NCI-H2196 treated with DMSO at 0.1 percent for 48 hours (cell line): ENCODE measurements at regions not wholly inside any gene's neighbourhood (a gene's known extent, or its start where the extent isn't known, plus 50 kb on each side); places are given as distances from the start of the nearest gene placed in this dataset.

ENCODE experiments used
- DNase-seq: peaks from one replicate; lab custom pipeline; 2025; ENCODE audit not compliant: unreplicated experiment; lab: John Stamatoyannopoulos, UW

DNA sequence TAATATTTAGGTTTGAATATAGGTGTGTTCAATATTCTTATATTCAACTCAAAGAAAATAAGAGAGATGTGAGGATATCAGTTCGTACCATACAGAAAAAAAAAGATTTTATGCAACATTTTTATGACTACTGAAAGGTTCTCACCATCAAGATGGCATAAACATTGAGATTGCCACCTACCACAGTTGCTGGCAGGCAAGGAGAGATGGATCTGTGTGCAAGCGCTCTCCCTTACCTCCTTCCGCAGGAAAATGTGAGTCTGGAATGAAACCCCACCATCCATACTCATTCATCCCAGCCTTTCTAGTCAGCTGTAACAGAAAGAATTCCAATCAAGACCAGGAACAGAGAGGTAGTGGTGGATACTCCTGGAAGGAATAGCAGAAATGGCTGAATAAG, 376.9 kb downstream of the PPP3CA start:
- DNase-seq = no peak

DNA sequence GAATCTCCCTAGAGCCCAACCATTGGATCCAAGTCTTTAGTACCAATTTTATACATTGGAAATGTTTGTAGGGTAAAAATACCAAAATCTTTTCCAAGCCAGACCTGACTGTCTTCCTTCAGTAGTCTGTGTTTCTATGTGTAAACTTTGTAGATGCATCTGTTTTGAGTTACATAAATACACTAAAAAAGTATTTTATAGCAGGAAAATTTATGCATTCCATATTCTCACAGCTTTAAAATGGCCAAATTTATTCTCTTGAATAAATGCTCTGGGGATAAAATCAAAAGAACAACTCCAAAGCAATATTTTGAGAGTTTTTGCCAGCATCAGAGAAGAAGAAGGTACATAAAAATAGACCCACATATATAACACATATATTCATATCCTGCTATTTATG, 377.4 kb downstream of the PPP3CA start:
- no peak for DNase-seq

DNA sequence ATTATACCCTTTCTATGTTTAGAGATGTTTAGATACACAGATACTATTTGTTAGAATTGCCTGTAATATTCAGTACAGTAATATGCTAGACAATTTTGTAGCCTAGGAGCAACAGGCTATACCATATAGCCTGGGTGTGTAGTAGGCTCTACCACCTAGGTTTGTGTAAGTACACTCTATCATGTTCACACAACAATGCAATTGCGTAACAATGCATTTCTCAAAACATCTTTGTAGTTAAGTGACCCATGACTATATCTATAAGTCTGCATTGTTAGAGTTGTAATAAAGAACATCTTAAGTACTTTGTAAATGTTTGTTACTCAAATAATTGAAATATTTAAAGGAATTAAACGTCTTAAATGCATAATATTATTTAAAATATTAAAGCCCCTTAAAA, 379.3 kb downstream of the PPP3CA start:
- DNase-seq = no peak

DNA sequence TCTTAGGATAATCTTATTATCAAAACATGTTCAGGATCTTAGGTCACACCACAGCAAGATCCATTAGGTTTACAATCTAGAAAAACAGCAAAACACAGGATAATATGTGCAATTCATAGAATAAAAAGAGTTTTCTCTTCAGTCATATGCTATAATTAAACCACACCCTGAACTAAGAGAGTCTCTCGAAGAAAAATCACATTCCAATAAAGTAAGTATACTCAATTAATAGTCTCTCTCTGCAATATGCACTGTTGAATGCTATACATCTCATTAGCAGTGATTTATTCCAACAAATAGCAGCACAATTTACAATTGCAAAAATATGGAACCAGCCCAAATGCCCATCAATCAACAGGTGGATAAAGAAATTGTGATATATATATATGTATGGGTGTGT, 383.7 kb downstream of the PPP3CA start:
- DNase-seq = no peak

DNA sequence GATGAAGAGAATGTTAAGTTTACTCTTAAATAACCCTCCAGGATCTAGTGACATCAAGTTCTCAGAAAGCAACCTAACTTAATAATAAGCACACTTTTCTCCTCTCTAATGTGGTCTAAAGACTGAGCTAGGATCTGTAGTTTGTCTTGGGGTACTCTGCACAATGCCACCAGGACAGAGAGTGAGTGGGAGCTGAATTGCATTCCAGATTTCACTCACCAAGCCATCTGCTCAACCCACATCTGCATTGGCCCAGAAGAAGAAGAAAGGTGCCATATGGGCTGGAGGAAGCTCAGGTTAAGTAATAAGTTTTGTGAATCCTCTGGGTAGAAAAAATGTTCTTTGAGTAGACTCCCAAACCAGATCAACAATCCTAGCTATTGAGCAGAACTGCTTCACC, 384.6 kb downstream of the PPP3CA start:
- no peak for DNase-seq

DNA sequence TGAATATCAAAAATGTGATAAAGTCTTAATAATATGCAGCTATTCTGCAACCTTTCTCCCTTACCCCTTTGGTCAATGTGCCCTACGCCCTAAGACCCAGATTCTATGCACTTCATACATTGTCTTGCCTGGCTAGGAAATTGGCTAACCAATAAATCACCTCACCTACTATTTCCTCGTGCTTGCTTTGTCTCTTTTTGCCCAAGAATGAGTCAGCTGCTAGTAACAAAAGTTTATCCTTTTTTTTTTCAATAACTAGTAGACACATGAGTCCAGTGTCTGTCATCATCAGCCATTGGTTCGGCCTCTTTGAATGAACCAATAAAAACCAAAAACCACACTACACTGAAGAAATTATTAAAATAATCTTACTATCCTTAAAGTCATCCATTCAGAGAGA, 387.1 kb downstream of the PPP3CA start:
- DNase-seq = no peak

DNA sequence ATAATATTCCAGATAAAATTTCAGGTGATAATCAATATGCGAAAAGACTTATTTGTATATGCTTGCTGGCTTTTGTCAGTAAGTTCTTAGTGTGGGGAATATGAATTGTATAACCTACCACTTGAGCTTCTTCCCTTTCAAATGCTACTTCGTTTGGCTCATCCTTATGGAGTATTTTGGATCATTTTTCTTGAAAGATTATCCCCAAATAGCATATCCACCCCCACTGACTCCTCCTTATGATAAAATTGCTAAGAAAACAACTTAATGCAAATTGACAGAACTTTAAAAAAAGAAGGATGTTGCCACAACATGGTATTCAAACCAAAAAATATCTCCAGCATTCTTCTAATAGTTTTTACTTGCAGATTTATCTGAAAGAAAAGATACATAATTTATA, 393.3 kb downstream of the PPP3CA start:
- DNase-seq = no peak

DNA sequence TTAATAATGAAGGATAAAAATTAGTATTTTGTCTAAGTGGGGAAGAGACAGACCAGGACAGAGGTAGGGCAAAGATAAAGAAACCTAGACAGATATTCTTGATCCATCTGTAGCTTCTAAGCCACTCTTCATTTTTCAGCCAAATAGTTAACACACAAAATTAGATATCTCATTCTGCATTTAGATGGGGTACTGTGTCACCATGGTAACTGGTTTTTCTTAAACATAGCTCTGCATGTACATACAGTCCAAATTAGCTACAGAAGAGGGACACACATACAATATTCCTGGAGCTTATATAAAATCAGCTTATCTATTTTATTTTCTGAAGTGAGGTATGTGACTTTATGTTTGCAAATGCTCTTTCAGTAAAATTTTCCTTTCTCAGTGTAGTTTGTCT, 393.7 kb downstream of the PPP3CA start:
- DNase-seq = no peak

DNA sequence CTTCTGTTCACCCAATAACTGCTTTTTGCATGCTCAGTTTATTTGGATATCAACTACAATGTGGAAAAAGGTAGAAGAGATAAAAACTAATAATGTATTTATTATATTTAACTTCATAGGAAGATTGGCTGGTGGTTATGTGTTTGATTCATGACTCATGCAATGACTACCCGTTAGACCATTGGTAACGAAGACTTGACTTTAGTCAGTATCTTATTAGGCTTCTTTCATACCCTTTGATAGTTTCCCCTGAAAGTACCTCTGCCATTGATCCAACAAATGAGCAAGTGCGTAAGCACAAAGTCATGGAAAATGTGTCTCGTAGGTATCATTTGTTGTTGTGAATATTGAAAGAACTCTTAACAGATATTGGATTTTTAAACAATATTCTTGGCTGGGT, 394.7 kb downstream of the PPP3CA start:
- DNase-seq = no peak

DNA sequence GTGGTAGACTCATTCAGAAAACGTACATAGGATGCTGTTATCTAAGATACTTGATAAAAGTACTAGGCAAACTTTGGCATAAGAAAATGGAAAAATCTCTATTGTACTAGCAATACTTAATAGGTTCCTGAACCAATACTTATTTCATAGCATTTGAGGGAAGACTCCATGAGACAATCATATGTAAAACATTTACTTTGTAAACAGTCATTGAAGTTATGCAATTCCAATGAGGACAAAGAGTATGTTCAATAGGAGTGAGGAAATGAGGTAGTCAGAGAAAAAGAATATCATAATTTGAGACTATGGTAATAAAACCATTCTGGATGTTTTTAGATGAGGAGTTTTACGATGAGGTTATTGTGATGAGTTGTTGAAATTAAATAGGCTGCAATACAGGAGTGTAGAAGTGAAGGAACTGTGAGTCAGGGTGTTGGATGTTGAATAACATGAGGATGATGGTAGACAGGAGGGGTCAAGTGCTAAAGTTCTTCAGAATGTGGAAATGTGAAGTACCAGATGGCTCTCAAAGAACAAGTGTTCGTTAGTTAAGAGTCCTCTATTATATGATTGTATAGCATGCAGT, 397.9 kb downstream of the PPP3CA start:
- no peak for DNase-seq

DNA sequence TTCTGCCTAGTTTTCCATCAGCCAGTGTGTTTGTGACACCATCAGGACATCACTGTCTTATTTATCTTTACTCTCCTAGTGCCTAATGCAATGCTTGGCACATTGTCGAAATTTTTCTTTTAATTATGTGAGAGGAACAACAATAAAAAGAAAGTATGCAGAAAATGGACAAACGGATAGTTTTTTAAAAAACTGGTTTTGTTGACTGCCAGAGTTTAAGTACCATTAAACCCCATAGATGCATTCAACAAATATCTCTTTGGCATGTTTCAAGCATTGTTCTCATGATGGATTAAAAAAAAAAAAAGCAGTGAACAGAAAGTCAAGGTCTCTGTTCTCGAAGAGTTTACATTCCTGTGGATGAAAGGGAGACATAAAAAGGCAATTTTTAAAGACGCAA, 398.4 kb downstream of the PPP3CA start:
- no peak for DNase-seq

DNA sequence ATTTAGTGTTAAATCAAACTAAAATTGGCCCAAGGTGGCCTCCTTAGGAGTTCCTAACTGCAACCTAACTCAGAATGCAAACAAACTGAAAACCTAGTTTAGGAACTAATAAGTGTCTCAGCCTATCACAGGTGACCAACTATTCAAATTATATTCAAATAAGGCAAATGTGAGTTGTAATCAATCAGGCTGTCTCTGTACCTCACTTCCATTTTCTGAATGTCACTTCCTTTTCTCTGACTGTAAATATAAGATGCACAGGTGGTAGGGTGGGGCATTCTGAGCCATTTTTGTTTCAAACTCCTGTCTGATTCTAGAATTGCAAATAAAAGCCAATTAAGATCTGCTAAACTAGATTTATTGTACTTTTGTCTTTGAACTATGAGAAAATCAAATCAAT, 401.5 kb downstream of the PPP3CA start:
- no peak for DNase-seq

DNA sequence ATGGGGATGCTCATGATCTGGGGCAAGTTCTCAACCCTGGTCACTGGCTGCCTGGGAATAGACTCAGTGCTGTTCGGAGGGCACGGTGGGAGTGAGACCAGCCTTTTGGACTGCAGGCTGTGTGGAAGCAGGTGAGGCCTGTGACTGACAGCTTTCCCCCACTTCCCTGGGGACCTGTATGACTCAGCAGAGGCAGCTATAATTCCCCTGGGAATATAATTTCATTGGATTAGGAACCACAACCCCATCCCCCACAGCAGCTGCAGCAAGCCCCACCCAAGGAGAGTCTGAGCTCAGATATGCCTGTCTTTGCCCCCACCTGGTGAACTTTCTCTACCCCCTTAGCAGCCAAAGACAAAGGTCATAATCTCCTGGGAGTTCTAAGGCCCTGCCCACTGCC, 408.6 kb downstream of the PPP3CA start:
- no peak for DNase-seq

DNA sequence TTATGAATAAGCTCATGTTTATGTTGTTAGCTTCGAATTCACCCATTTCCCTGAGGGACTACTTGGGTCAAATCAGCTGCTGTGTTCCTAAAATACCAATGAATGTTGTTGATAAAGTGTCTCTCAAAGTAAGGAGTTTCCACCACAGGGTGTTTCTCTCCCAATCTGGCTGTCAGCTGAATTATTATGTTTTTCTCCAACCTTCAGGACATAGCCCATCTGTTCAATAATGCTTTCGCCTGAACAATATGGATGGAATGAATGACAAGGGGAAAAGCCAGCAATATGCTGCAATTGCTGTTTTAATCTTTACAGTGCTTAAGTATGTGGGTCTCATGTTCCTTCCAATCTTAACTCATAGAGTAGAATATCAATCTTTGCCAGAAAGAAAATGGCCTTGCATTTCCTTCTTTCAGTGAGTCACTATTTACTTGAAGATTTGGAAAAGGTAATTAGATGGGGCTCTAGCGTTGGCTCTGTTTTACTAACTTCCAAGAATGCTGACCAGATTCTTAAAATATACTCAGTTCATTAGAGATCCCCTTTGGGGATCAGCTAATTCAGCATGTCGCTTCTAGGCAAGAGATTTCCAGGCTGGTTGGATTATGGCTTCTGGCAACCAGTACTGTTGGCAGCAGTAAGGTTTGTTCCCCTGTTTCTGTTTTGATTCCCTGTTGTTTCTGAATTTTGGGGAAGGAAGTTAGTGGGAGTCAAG, 410.5 kb downstream of the PPP3CA start:
- DNase-seq = no peak

DNA sequence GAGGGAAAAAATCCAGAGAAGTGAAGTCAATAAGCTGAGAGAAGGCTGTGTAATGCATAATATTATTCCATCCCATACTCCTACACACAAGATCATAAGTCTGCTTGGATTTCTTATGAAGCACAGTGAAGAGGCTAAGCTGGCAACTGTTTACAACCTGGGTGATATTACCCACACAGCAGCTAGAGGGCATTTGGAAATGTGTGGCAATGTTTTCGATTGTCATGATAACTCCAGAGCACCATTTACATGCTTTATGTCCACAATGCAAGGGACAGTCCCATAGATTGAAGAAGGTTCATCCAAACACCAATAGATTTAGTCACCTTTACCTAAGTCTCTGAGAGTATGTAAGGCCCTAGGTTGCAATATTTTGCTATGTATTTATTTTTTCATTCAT, 412.2 kb downstream of the PPP3CA start:
- DNase-seq = no peak

DNA sequence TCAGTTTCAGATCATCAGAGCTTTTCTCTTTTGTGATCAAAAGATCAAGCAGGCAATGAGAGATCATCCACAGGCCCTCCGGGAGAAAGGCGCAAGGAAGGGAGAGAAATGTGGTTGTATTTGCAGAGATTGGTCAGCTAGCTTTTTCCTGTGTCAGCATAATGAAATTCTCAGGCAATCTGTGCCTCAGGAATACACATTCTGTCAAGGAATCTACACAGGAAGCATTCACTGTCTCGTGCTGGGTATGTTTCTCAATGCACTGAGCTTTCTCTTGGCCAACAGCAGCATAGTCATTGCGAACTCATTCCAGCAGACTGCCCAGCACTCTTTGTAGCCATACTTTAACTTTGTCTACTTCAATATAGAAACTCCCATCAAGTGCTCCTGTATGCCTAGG, 413.7 kb downstream of the PPP3CA start:
- no peak for DNase-seq

DNA sequence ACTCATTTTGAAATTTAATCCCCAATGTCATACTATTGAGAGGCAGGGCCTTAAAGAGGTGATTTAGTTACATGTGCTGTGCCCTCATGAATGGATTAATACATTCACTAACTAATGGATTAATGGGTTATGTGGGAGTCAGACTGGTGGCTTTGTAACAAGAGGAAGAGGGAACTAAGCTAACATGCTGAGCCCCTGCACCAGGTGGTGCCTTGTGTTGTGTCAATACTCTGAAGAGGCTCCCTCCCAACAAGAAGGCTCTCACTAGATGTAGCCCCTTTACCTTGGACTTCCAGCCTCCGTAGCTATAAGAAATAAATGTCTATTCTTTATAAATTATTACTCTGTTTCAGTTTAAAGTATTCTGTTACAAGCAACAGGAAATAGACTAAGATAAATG, 411.9 kb upstream of the EMCN start:
- no peak for DNase-seq

DNA sequence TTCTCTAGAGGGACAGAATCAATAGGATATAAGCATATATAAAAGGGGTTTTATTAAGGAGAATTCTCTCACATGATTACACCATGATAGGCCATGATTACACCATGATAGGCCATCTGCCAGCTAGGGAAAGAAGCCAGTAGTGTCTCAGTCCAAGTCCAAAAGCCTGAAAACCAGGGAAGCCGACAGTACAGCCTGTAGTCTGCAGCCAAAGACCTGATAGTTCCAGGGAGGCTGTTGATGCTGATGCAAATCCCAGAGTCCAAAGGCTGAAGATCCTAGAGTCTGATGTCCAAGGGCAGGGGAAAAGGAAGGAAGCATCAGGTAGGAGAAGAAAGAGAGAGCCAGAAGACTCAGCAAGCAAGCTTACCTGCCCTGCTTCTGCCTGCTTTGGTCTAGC, 411.3 kb upstream of the EMCN start:
- no peak for DNase-seq

DNA sequence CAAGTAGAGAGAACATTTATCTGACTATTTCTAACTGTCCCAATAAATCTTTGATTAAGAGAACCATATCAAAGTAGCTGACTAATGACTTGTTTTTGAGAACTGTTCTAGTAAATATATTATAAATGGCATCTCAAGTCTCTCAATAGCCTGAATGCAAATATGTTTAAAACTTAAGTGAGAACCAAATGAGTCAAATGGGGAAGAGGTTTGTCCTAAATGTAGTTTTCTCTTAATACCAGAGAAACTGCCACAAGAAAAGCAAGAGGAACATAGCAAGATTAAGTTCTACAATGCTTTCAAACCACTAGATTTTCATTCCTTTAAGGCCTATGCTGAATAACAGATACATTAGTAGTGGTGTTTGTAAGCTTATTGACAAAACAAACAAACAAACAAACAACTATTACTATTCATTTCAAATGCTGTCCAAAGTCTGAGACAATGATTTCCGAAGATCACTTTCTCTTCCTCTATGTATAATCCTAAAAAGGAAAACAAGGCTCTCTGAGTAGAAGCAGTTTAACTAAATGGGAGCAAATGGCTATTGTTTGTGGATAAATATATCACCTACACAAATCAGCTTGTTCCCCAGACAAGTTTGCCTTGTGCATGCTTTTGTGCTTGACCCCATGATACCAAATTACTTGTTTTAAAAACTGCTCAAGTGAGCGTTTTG, 408.4 kb upstream of the EMCN start:
- no peak for DNase-seq

DNA sequence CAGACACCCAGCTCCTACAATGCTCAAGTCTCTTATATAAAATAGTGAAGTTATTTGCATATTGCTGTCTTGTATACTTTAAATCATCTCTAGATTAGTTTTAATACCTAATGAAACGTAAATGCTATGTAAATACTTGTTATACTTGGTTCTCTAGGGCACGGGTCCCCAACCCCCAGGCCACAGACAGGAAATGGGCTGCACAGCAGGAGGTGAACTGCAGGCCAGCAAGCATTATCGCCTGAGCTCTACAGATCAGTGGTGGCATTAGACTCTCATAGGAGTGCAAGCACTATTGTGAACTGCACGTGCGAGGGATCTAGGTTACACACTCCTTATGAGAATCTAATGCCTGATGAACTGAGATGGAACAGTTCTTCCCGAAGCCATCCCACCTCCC, 395.9 kb upstream of the EMCN start:
- DNase-seq = no peak

DNA sequence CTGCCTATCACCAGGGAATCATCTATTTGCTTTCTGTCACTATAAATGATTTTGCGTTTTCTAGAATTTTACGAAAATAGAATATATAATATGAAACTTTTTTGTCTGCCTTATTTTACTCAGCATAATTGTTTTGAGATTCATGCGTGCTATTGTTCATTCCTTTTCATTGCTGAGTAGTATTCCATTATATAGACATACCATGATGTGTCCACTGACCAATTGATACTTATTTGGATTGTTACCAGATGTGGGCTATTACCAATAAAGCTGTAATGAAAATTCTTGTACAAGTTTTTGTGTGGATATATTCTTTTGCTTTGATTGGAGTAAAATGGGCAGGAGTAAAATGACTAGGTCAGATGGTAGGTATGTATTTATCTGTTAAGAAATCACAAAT, 390.7 kb upstream of the EMCN start:
- DNase-seq = no peak
